HEK293 (cell line): ENCODE measurements at regions not wholly inside any gene's neighbourhood (a gene's known extent, or its start where the extent isn't known, plus 50 kb on each side); places are given as distances from the start of the nearest gene placed in this dataset.

Source experiments
- CTCF ChIP-seq: fragments of 450-650 bp; formaldehyde crosslinking; IDR thresholded peaks from 2 replicates; pipeline ENCODE4 v1.5.1; 2016; ENCODE audit warnings: missing biosample characterization, missing genetic modification characterization
- HOXA7 ChIP-seq: sonication (generic); formaldehyde crosslinking; IDR thresholded peaks from 2 replicates; pipeline ENCODE4 v1.8.1; 2022; ENCODE audit warnings: missing genetic modification reagents, borderline replicate concordance
- KLF7 ChIP-seq: fragments of 450-650 bp; formaldehyde crosslinking; IDR thresholded peaks from 2 replicates; pipeline ENCODE4 v1.5.1; 2016; ENCODE audit warnings: missing biosample characterization, missing genetic modification characterization, borderline replicate concordance
- MZF1 ChIP-seq: fragments of 450-650 bp; formaldehyde crosslinking; IDR thresholded peaks from 2 replicates; pipeline ENCODE4 v1.5.1; 2017; ENCODE audit warnings: missing biosample characterization, missing genetic modification characterization, borderline replicate concordance
- OVOL3 ChIP-seq: fragments of 450-650 bp; formaldehyde crosslinking; IDR thresholded peaks from 2 replicates; pipeline ENCODE4 v1.5.1; 2016; ENCODE audit warnings: missing biosample characterization, missing genetic modification characterization
- PATZ1 ChIP-seq: fragments of 450-650 bp; formaldehyde crosslinking; IDR thresholded peaks from 2 replicates; pipeline ENCODE4 v1.5.1; 2016; ENCODE audit warnings: missing biosample characterization, missing genetic modification characterization
- TCF7L2 ChIP-seq: IDR thresholded peaks from 2 replicates; pipeline ENCODE4 v1.6.1; 2011; ENCODE audit warnings: low read depth, mild to moderate bottlenecking, inconsistent platforms, low read length, moderate library complexity, borderline replicate concordance
- ZEB2 ChIP-seq: fragments of 450-650 bp; formaldehyde crosslinking; IDR thresholded peaks from 2 replicates; pipeline ENCODE4 v1.5.1; 2016; ENCODE audit warnings: missing biosample characterization, missing genetic modification characterization
- ZFHX2 ChIP-seq: fragments of 450-650 bp; formaldehyde crosslinking; conservative IDR thresholded peaks from 2 replicates; pipeline ENCODE4 v1.5.1; 2016; ENCODE audit warnings: missing biosample characterization, missing genetic modification characterization
- ZNF510 ChIP-seq: fragments of 450-650 bp; formaldehyde crosslinking; IDR thresholded peaks from 2 replicates; pipeline ENCODE4 v1.5.1; 2018; ENCODE audit warnings: mild to moderate bottlenecking, missing genetic modification characterization, missing biosample characterization; ENCODE audit not compliant: insufficient replicate concordance
- ZNF747 ChIP-seq: fragments of 450-650 bp; formaldehyde crosslinking; IDR thresholded peaks from 2 replicates; pipeline ENCODE4 v1.5.1; 2016; ENCODE audit warnings: missing biosample characterization, missing genetic modification characterization

GRCh38 chr14:87181288-87181687 is 811.7 kb downstream of the GALC start:
- no peak for TF ChIP-seq ZNF510 (tag by site-specific recombination)
- TF ChIP-seq MZF1 = no peak
- no peak for TF ChIP-seq CTCF (tag by site-specific recombination)
- TF ChIP-seq KLF7 (tag by site-specific recombination) = no peak
- no peak for TF ChIP-seq PATZ1 (tag by site-specific recombination)
- no peak for TF ChIP-seq ZEB2 (tag by site-specific recombination)
- TF ChIP-seq HOXA7 (CRISPR knock-in tag) = no peak
- no peak for TF ChIP-seq TCF7L2
- no peak for TF ChIP-seq ZFHX2 (tag by site-specific recombination)
- TF ChIP-seq ZNF747 (tag by site-specific recombination) = no peak
- no peak for TF ChIP-seq OVOL3 (tag by site-specific recombination)
